GM19023 (cell line): ENCODE measurements at regions not wholly inside any gene's neighbourhood (a gene's known extent, or its start where the extent isn't known, plus 50 kb on each side); places are given as distances from the start of the nearest gene placed in this dataset.
"Not testable (repeated sequence)": the region's sequence is repeated elsewhere in the genome, so short reads cannot be mapped to it uniquely, and the experiment has no call there.

Source experiments
- ATAC-seq: cut with Tn5 transposase; IDR thresholded peaks from one replicate; pipeline ENCODE4 v1.9.1; 2021; ENCODE audit warnings: mild to moderate bottlenecking, moderate library complexity; ENCODE audit not compliant: unreplicated experiment

GRCh38 chr7:84941936-84942335 is 244.9 kb downstream of the SEMA3D start:
- no peak for ATAC-seq

GRCh38 chr7:84941291-84941690 is 245.6 kb downstream of the SEMA3D start:
- ATAC-seq, result no peak

GRCh38 chr7:84939888-84940287 is 247.0 kb downstream of the SEMA3D start:
- no peak for ATAC-seq

- ATAC-seq, result no peak
These were observed 247.4 kb downstream of the SEMA3D start for GRCh38 chr7:84939442-84939841.

- ATAC-seq, result no peak
These were observed 262.5 kb downstream of the SEMA3D start for GRCh38 chr7:84924353-84924752.

- ATAC-seq, result no peak
These were observed 263.5 kb downstream of the SEMA3D start for GRCh38 chr7:84923348-84923747.

- ATAC-seq, result no peak
These were observed 265.7 kb downstream of the SEMA3D start for GRCh38 chr7:84921154-84921553.

GRCh38 chr7:84916973-84917372 is 269.9 kb downstream of the SEMA3D start:
- not testable (repeated sequence) for ATAC-seq

- no peak for ATAC-seq
These were observed 270.7 kb downstream of the SEMA3D start for GRCh38 chr7:84916161-84916560.

- no peak for ATAC-seq
These were observed 272.3 kb downstream of the SEMA3D start for GRCh38 chr7:84914598-84914997.

GRCh38 chr7:84913731-84914130 is 273.1 kb downstream of the SEMA3D start:
- ATAC-seq, result no peak

GRCh38 chr7:84912993-84913635 is 273.7 kb downstream of the SEMA3D start:
- no peak for ATAC-seq

GRCh38 chr7:84912537-84912936 is 274.3 kb downstream of the SEMA3D start:
- no peak for ATAC-seq

GRCh38 chr7:84912018-84912417 is 274.8 kb downstream of the SEMA3D start:
- no peak for ATAC-seq

GRCh38 chr7:84911077-84911476 is 275.8 kb downstream of the SEMA3D start:
- ATAC-seq, result no peak

GRCh38 chr7:84910322-84910721 is 276.5 kb downstream of the SEMA3D start:
- ATAC-seq, result not testable (repeated sequence)

GRCh38 chr7:84908196-84908793 is 278.6 kb downstream of the SEMA3D start:
- no peak for ATAC-seq

- ATAC-seq, result no peak
These were observed 280.0 kb downstream of the SEMA3D start for GRCh38 chr7:84906889-84907288.

GRCh38 chr7:84904561-84904960 is 282.3 kb downstream of the SEMA3D start:
- no peak for ATAC-seq

- no peak for ATAC-seq
These were observed 285.5 kb downstream of the SEMA3D start for GRCh38 chr7:84901366-84901765.

- no peak for ATAC-seq
These were observed 286.6 kb downstream of the SEMA3D start for GRCh38 chr7:84900215-84900614.

- no peak for ATAC-seq
These were observed 291.3 kb downstream of the SEMA3D start for GRCh38 chr7:84895563-84895962.

- not testable (repeated sequence) for ATAC-seq
These were observed 303.3 kb downstream of the SEMA3D start for GRCh38 chr7:84883570-84883969.
